GM12892 (cell line): ENCODE measurements at regions not wholly inside any gene's neighbourhood (a gene's known extent, or its start where the extent isn't known, plus 50 kb on each side); places are given as distances from the start of the nearest gene placed in this dataset.

Source experiments
- DNase-seq: peaks from one replicate; pipeline ENCODE4 v3.0.0; 2011; ENCODE audit not compliant: insufficient read length
- FAIRE-seq: peaks from 2 replicates; lab custom pipeline; 2011; peaks lifted over from hg19 to GRCh38; lab: Jason Lieb, UNC
- POLR2A ChIP-seq: IDR thresholded peaks from 2 replicates; pipeline ENCODE4 v1.6.1; 2011; ENCODE audit warnings: low read depth, low read length, control low read depth
- POLR2AphosphoS5 ChIP-seq: IDR thresholded peaks from 2 replicates; pipeline ENCODE4 v1.6.1; 2011; ENCODE audit warnings: low read depth, low read length, control low read depth
- TAF1 ChIP-seq: IDR thresholded peaks from 2 replicates; pipeline ENCODE4 v1.6.1; 2011; ENCODE audit warnings: low read depth, mild to moderate bottlenecking, control low read depth, low read length, borderline replicate concordance

DNA sequence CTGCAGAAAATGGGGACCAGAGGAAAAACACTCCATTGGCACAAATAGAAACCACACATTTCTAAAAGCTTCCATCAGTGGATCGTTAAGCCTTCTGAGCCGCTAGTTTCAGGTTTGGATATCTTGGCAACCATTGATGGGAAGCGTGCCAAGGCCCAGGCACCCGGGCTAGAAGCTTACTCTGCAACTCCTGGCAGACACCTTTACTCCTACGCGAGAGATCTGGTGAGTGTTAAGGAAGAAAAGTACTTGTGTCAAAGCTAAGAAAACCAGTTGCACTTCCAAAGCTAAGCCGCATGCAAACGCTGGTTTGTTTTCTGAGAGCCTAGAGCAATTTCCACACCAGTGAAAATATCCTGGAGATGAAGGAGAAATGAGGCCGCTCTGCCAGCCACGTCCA, 472.4 kb downstream of the PMP22 start:
- FAIRE-seq (no peak), DNase-seq (no peak)
- TF ChIP-seq TAF1 (no peak), POLR2A (no peak), POLR2AphosphoS5 (no peak)

DNA sequence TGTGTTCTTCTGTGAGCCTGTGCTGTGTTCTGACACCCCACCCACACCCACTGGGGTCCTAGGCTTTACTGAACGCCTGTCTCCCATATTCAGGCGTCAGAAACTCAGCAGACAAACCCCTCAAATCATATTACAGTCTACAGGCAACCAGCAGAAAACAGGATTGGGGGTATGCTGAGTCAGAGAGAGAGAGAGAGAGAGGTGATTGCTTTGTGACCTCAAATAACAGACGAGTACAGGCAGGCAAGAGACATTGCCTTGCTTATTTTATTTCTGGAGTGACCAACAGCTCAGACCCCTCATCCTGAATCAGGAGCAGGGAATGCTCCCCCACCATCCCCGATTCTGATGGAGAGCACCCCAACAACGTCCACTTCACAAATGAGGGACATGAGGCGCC, 473.9 kb downstream of the PMP22 start:
- TF ChIP-seq TAF1 (no peak), POLR2A (no peak), POLR2AphosphoS5 (no peak)
- no peak for DNase-seq
- FAIRE-seq = no peak

DNA sequence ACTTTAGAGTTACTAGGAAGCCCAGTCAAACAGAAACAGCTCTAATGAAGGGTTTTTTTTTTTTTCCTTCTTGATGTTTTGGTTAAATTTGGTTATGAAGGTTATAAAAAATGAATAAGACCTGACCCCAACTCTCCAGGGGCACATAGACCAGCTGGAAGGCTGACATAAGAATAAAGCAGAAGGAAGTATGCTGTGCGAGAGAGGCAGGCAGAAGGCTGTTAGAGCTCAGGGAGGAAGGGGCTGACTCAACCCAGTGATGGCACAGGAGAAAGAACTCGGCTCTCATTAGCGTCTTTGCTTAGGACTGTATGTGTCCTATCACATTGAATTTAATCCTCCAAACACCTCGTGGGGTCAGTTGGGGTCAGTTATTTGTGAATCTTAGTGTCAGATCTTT, 474.6 kb downstream of the PMP22 start:
- DNase-seq (no peak), FAIRE-seq (peak; percentile 27)
- TF ChIP-seq TAF1 (no peak), POLR2AphosphoS5 (no peak), POLR2A (no peak)

- FAIRE-seq = no peak
Observed at GRCh38 chr17:14784997-14785696, 480.0 kb downstream of the PMP22 start.

DNA sequence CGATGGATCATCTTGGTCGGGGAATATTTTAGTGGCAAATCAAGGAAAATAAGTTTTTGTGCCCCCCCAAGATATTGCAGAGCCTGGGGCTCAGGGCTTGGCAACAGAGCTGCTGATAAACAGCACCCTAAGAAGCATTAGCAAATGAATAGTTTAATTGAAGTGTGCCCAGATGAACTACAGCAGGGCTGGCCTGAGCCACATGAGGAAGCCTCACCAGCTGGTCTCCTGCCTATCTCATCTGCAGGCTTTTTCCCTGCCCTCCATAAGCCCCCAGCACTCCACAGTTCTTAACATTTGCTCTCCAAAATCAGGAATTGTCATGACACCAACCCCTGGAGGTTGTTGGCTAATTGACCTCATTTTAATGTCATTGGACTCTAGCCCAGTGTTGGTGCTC, 480.2 kb downstream of the HS3ST3B1 start:
- FAIRE-seq (no peak), DNase-seq (no peak)
- TF ChIP-seq TAF1 (no peak), POLR2A (no peak), POLR2AphosphoS5 (no peak)

More at GRCh38 chr17:14784997-14785696, 480.0 kb downstream of the PMP22 start:
- TF ChIP-seq TAF1 (no peak), POLR2A (no peak), POLR2AphosphoS5 (no peak)
- DNase-seq = no peak

DNA sequence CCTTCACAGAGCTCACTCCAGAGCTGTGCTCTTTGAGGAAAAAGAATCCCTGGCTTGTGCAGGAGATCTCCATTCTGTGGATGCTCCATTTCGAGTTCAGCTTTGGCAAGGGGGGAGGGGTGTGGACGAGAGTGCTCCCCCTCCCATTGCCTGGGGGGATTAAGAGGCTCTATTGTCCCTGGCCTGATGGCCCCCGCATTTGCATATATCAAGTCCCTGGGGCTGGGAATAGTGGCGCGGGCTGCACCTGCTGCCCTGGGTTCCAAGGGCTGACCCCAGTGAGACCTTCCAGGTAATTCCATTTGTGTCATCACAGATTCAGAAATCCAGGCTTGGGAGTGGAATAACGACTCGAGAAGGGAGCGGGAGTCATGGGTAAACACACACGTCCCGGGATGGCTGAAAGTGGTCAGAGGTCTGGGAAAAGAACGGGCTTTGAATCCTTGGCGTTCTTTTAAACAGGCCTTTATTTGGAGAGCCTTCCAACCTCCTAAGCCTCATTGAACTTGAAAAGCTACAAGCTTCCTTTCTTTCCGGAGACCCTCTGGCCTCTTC, 479.3 kb downstream of the HS3ST3B1 start:
- no peak for FAIRE-seq
- no peak for DNase-seq
- TF ChIP-seq POLR2AphosphoS5 (no peak), POLR2A (no peak), TAF1 (no peak)

DNA sequence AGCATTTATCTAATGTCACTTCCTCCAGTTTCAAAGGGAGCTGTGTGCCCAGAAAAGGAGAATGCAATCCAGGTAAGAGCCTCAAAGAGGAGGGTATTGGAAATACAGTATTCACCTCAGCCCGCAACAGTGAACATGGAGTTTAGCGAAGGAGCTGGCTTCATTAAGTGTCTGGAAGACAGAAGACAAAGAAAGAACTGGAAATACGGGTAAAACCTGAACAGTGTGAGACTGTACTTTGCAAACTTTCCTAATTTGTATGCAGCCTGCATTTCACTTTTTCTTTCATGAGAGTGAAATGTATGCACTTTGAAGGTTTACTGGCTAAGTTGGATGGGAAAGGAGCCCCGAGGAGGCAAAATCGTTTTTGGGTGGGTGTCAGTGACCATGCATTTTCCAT, 478.4 kb downstream of the HS3ST3B1 start:
- no peak for DNase-seq
- no peak for TF ChIP-seq POLR2AphosphoS5
- TF ChIP-seq TAF1 = no peak
- TF ChIP-seq POLR2A = no peak
- FAIRE-seq = no peak

DNA sequence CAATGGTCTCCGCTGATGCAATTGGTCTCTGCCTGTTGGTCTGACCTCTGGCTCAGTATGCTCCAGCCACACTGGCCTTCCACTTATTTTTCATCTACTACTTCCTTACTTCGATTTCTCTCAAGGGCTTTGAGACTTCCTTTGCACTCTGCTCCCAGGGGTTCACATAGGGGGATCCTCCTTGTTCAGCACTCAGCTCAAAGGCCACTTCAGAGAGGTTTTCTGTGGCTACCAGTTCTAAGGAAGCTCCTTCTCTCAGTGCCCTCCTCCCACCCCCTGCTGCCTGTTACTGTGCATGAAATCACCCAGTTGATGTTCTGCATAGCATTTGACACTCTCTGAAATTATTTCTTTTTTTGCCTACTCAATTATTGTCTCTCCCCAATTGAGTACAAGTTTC, 476.4 kb downstream of the HS3ST3B1 start:
- no peak for FAIRE-seq
- no peak for TF ChIP-seq POLR2A
- TF ChIP-seq POLR2AphosphoS5 = no peak
- no peak for TF ChIP-seq TAF1
- DNase-seq = no peak

DNA sequence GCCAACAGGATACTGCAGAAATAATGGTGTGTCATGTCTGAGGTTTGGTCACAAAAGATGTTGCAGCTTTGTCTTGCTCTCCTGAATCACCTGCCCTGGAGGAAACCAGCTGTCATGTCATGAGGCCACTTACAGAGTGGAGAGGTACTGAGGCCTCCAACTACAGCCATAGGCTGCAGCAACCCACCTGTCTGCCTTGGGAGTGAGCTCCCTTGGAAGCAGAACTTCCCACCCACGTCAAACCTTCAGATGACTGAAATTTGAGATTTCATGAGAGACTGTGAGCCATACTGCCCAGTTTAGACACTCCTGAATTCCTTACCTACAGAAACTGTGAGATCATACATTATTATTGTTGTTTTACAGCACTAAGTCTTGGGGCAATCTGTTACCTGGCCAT, 475.9 kb downstream of the HS3ST3B1 start:
- TF ChIP-seq TAF1 (no peak), POLR2A (no peak), POLR2AphosphoS5 (no peak)
- no peak for FAIRE-seq
- no peak for DNase-seq

GRCh38 chr17:14775731-14776492, 475.0 kb downstream of the HS3ST3B1 start:
- no peak for TF ChIP-seq TAF1
- TF ChIP-seq POLR2AphosphoS5 = no peak
- no peak for TF ChIP-seq POLR2A
- FAIRE-seq = no peak
- no peak for DNase-seq

- FAIRE-seq = no peak
- no peak for TF ChIP-seq POLR2A
- no peak for TF ChIP-seq POLR2AphosphoS5
- DNase-seq = no peak
Observed at GRCh38 chr17:14774774-14775173, 473.9 kb downstream of the HS3ST3B1 start.
